ENCODE measurements at regions not wholly inside any gene's neighbourhood (a gene's known extent, or its start where the extent isn't known, plus 50 kb on each side); places are given as distances from the start of the nearest gene placed in this dataset.
"Not testable (repeated sequence)": the region's sequence is repeated elsewhere in the genome, so short reads cannot be mapped to it uniquely, and the experiment has no call there.

DNA sequence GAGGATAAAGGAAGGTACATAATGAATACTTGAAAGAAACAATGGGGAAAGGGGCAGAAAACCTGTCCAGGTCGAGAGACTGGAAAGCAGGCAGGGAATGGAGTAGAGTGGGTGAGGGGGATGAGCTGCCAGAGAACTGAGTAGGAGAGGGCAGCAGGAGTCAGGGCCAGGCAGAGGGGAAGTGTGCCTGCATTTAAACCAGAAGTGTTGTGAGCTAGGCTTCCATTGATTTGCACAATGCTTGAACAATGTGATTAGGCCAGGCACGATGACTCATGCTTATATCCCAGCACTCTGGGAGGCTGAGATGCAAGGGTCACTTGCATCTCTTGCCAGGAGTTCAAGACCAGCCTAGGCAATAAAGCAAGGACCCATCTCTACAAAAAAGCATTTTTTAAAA lies 332.6 kb downstream of the ANAPC1 start:
- DNase-seq (ENCODE audit: low read depth in 4 of 4, low spot score in 2 of 4) = not testable (repeated sequence)

- DNase-seq (ENCODE audit: low read depth in 4 of 4, low spot score in 2 of 4) = not testable (repeated sequence)
Measured at GRCh38 chr2:111552625-111553024, 331.4 kb downstream of the ANAPC1 start.

DNA sequence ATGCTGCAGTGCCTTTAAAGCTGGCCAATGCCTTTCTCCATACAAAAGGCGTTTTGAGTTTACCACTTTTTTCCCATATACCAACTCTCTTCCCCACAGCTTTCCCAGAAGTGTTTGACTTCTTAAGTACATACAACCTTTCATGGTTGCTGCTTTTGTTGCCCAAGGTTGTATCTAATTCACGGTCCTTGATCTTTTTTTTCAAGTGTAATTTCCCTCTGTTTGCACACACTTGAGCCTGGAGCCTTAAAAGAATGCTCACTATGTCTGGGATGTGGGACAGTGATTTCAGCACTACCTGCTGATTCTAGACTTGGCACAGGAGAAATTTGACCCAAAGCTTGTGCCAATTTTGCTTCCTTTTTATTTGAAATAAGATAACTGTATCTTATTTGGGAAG lies 324.7 kb downstream of the ANAPC1 start:
- not testable (repeated sequence) for DNase-seq (ENCODE audit: low read depth in 4 of 4, low spot score in 2 of 4)

GRCh38 chr2:111559814-111560213 lies 324.2 kb downstream of the ANAPC1 start:
- not testable (repeated sequence) for DNase-seq (ENCODE audit: low read depth in 4 of 4, low spot score in 2 of 4)

DNA sequence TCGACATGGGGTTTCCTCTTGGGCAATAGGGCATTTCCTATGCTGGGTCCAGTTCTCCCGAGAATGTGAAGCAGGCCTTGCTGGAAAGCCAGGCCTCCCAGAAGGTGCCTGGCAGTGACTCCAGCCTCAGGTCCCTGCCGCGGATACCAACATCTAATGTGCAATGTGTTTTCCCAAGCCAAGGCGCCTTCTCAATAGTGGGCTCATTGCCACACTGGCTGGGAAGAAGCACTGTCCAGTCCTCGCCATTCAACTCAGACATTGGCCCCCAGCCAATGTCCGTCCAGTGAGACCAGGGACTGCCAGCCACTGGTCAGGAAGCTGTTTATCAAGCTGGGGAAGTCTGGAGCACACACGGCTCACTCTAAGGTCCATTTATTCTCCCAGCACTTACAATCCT lies 317.9 kb downstream of the ANAPC1 start:
- not testable (repeated sequence) for DNase-seq (ENCODE audit: low read depth in 4 of 4, low spot score in 2 of 4)

DNA sequence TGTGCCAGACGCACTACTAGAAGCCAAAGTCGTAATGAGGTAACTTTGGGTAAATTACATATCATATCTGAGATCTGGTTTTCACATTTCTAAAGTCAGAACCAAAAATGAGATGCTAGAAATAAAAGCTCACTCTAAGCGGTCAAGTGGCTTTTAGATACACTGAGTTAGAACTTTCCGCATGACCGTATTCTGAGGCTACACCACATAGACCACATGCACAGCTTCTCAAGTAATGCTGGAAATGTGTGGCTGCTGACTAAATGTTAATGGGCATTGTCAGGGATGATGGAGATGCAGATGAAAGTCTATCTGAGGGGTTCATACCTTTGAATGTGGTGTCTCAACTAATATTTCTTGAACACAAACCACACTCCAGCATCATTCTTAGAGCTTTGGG lies 316.8 kb downstream of the ANAPC1 start:
- not testable (repeated sequence) for DNase-seq (ENCODE audit: low read depth in 4 of 4, low spot score in 2 of 4)

GRCh38 chr2:111569356-111570199 lies 314.4 kb downstream of the ANAPC1 start:
- not testable (repeated sequence) for DNase-seq (ENCODE audit: low read depth in 4 of 4, low spot score in 2 of 4)

GRCh38 chr2:111570300-111571114 lies 313.5 kb downstream of the ANAPC1 start:
- DNase-seq (ENCODE audit: low read depth in 4 of 4, low spot score in 2 of 4) = not testable (repeated sequence)

- not testable (repeated sequence) for DNase-seq (ENCODE audit: low read depth in 4 of 4, low spot score in 2 of 4)
Measured at GRCh38 chr2:111574803-111575202, 309.2 kb downstream of the ANAPC1 start.

DNA sequence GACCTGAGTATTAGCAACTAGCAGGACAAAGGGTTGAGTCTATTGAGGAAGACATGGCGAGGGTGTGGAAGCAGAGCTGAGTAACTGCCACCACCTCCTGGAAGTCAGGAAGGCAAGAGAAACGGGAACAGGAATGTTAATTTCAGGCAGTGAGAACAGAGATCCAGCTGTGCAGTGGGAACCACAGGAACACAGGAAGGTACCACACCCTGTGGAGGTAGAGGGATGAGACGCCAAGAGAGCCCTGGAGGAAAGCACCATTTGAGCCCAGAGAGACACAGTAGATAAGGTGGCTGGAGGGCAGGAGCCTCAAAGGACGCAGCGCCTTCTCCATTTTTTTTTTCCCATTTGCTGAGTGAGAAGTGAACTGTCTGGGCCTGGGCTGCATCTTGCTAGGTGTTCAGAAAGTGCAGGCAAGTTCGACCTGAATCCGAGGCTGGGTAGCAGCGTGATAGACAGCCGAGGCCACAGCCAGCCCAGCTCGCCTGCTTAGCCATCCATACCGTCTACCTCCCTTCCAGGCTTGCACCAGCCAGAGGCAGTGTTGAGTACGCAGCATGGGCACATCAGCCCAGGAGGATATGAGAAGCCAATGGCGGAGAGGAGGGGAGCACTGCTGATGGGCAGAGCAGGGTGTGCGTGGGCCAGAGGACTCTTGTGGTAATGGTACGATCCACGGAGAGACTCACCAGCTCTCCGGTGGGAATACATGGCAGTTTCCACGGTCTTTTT lies 306.7 kb downstream of the ANAPC1 start:
- DNase-seq (ENCODE audit: low read depth in 4 of 4, low spot score in 2 of 4) = not testable (repeated sequence)

DNA sequence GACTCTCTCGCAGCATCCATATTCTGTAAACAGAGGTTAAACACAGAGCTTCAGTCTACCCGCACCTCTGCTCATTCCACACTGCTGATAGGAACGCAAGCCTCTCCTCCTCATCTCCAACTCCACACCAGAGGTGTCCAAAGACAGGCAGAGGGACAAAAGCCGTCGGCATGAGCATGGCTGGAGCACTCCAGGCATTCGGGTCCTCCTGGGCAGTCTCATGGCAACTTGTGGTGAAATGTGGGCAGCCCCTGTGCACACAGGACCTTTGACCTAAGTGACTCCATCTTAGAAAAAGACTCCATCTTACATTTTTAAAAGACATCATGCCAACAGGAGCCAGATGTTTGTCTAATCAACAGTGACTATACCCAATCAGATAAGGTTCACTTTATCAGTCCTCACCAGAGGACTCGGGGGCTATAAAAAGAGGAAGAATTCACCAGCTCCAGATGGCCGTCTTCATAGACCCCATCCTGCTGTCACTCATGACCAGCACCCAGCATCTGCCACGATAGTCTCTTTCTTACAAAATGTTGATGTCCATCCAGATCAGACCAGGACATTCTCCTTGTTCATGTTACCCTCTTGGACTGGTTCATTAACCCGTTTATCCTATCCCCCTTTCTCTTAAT lies 304.4 kb downstream of the ANAPC1 start:
- not testable (repeated sequence) for DNase-seq (ENCODE audit: low read depth in 4 of 4, low spot score in 2 of 4)

GRCh38 chr2:111580616-111581015 lies 303.4 kb downstream of the ANAPC1 start:
- DNase-seq (ENCODE audit: low read depth in 4 of 4, low spot score in 2 of 4) = not testable (repeated sequence)

DNA sequence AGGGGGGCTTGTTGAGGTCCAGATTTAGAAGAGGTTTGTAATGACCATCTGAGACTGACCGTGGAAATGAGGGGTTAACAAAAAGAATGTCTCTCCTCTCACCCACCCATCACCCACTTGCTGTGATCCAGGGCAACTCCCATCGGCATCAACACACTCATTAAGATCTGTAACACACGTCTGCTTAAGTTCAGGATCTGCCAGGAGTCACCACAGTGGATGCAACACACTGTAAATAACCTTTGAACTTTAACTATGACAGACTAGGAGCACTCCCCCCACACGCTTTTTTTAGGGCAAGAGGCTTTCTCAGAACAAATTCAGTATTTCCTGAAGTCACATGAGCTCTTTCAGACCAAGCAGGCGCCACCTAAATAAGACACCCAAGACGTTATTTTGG lies 301.9 kb downstream of the ANAPC1 start:
- DNase-seq (ENCODE audit: low read depth in 4 of 4, low spot score in 2 of 4) = not testable (repeated sequence)

DNA sequence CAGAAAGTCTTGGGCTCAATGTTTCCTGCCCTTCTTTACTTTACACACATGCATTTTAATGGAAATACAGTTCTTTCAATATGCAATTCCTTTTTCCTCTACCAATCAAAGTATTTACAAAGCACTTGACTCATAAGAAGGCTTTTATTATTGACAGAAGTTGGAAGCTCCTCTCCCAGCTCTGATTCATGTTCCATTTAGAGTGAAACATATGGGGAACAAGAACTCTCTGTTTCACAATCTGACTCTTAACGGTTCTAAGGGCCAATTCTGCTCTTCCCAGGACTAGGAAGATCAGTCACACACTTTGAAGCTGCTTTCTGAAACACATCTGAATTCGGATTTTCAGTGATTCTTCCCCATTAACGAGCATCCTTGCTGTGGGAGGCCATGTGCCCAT lies 300.5 kb downstream of the ANAPC1 start:
- DNase-seq (ENCODE audit: low read depth in 4 of 4, low spot score in 2 of 4) = not testable (repeated sequence)

DNA sequence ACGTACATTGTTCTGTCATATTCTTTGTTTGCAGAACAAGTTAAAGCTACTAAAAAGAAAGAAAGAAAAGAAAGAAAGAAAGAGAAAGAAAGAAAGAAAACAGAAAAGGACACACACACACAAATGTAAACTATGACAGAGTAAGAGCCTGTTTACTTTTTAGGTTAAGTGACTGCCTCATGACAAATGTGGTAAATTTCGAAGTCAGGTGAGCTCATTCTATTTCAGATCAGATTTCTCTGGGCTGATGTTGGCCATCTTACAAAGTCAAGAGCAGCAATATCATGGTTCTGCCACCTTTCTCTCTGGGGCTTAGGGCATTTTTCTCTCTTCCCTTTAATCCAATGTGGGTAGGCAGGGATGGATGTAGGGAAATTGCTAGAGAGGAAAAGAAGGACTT lies 299.5 kb downstream of the ANAPC1 start:
- DNase-seq (ENCODE audit: low read depth in 4 of 4, low spot score in 2 of 4) = not testable (repeated sequence)

DNA sequence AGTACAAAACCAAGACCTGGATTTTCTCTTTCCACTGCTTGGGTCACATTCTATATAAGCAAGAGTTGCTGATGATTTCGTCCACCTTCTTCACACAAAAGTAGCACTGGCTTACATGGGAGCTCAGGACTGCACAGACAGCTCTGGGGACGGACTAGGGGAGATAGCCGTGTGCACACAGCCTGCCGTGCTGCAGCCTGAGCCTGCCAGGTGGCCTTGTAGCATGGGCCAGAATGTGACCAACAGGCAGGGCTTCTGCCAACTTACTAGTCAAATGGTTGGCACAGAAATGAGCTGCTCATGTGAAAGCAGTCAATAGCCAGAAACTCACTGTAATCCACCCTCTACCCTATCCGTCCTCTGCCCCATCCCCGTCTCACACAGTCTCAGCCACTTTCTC lies 299.0 kb downstream of the ANAPC1 start:
- DNase-seq (ENCODE audit: low read depth in 4 of 4, low spot score in 2 of 4) = not testable (repeated sequence)

DNA sequence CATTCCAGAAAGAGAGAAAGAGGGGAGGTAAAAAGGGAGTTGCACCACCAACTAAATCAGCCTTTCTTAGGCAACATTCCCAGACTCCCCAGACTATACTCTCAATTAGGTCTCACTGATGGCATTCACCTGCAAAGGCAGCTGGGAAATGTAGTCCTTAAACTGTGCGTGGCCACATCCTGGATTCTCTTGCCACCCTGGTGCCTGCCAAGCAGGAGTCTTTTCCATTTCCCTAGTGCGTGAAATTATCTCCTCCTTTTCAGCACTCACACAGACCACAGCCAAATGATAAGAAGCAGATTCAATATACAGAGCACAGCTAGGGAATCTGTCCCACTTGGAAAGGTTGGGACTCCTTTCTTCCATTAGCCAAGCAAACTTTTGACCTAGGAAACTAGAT lies 298.0 kb downstream of the ANAPC1 start:
- DNase-seq (ENCODE audit: low read depth in 4 of 4, low spot score in 2 of 4) = not testable (repeated sequence)

GRCh38 chr2:111595072-111595471 lies 288.9 kb downstream of the ANAPC1 start:
- not testable (repeated sequence) for DNase-seq (ENCODE audit: low read depth in 4 of 4, low spot score in 2 of 4)

- not testable (repeated sequence) for DNase-seq (ENCODE audit: low read depth in 4 of 4, low spot score in 2 of 4)
Measured at GRCh38 chr2:111596808-111597705, 286.9 kb downstream of the ANAPC1 start.
